Smooth muscle cell (in vitro differentiated cells): ENCODE measurements at regions not wholly inside any gene's neighbourhood (a gene's known extent, or its start where the extent isn't known, plus 50 kb on each side); places are given as distances from the start of the nearest gene placed in this dataset.

Source experiments
- DNase-seq: peaks from one replicate; lab custom pipeline; 2025; ENCODE audit not compliant: unreplicated experiment; lab: John Stamatoyannopoulos, UW
- H2AFZ ChIP-seq: fragments of 200-600 bp; sonication (generic); 2 replicates; pipeline ENCODE4 v1.6.0; 2016; ENCODE audit warnings: antibody characterized with exemption, low read depth, mild to moderate bottlenecking
- H3F3A ChIP-seq: fragments of 200-600 bp; sonication (generic); 2 replicates; pipeline ENCODE4 v1.6.0; 2017; ENCODE audit warnings: antibody characterized with exemption, low read depth
- H3K27ac ChIP-seq: fragments of 200-600 bp; sonication (generic); 2 replicates; pipeline ENCODE4 v1.5.1; 2016; ENCODE audit warnings: low read depth, mild to moderate bottlenecking
- H3K27me3 ChIP-seq: fragments of 200-600 bp; sonication (generic); 2 replicates; pipeline ENCODE4 v1.6.1; 2016; ENCODE audit warnings: low read depth, mild to moderate bottlenecking
- H3K36me3 ChIP-seq: fragments of 200-600 bp; sonication (generic); 2 replicates; pipeline ENCODE4 v1.5.1; 2016; ENCODE audit warnings: low read depth
- H3K4me1 ChIP-seq: fragments of 200-600 bp; sonication (generic); 2 replicates; pipeline ENCODE4 v1.5.1; 2016; ENCODE audit warnings: low read depth
- H3K4me2 ChIP-seq: fragments of 200-600 bp; sonication (generic); 2 replicates; pipeline ENCODE4 v1.6.0; 2016; ENCODE audit warnings: mild to moderate bottlenecking
- H3K4me3 ChIP-seq: fragments of 200-600 bp; sonication (generic); 2 replicates; pipeline ENCODE4 v1.5.1; 2016; ENCODE audit warnings: mild to moderate bottlenecking
- H3K79me2 ChIP-seq: fragments of 200-600 bp; sonication (generic); 2 replicates; pipeline ENCODE4 v1.6.0; 2016; ENCODE audit warnings: low read depth, mild to moderate bottlenecking
- H3K9ac ChIP-seq: fragments of 200-600 bp; sonication (generic); 2 replicates; pipeline ENCODE4 v1.6.0; 2016; ENCODE audit warnings: low read depth
- H3K9me3 ChIP-seq: fragments of 200-600 bp; sonication (generic); replicated peaks from 2 replicates; pipeline ENCODE4 v1.5.1; 2016; ENCODE audit warnings: low read depth
- H4K20me1 ChIP-seq: fragments of 200-600 bp; sonication (generic); 2 replicates; pipeline ENCODE4 v1.6.0; 2016; ENCODE audit warnings: low read depth
- WGBS: methylation state at CpG from one replicate; pipeline ENCODE4 v1.1.7; 2016; ENCODE audit warnings: low lambda C conversion rate; 5-methylcytosine and 5-hydroxymethylcytosine counted together
- TF ChIP-seq, protein P1 (sequence below): fragments of 200-600 bp; sonication (generic); IDR thresholded peaks from 2 replicates; pipeline ENCODE4 v1.5.1; 2017; ENCODE audit warnings: borderline replicate concordance, mild to moderate bottlenecking, antibody characterized with exemption; ENCODE audit not compliant: insufficient read depth, poor library complexity, severe bottlenecking

DNA sequence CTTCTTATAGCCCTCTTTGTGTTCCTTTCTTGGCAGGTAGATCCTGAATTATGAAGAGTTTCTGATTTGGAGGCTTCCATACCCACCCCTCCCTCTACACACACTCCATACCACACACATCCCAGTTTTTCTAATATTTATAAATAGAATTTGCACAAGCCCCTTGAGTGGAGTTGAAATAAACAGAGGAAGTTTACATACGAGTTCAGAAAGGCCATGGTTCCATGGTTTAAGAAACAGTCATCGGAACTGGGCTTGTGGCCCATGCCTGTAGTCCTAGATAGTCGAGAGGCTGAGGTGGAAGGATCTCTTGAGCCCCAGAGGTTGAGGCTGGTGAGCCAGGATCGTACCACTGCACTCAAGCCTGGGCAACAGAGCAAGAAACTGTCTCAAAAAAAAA is 62.7 kb upstream of the TANC1 start:
- whole genome bisulfite sequencing = 77% methylated on average over 4 of the region's 4 CpGs
- H3K9ac ChIP-seq = no peak overlapping the region
- H3K27ac ChIP-seq = no peak overlapping the region
- no peaks in the 10 kb centered on the region for H3K9me3 ChIP-seq
- H3F3A ChIP-seq = no peaks in the 10 kb centered on the region
- H2AFZ ChIP-seq = no peak overlapping the region
- H3K4me2 ChIP-seq = no peak overlapping the region
- TF ChIP-seq, protein P1, sequence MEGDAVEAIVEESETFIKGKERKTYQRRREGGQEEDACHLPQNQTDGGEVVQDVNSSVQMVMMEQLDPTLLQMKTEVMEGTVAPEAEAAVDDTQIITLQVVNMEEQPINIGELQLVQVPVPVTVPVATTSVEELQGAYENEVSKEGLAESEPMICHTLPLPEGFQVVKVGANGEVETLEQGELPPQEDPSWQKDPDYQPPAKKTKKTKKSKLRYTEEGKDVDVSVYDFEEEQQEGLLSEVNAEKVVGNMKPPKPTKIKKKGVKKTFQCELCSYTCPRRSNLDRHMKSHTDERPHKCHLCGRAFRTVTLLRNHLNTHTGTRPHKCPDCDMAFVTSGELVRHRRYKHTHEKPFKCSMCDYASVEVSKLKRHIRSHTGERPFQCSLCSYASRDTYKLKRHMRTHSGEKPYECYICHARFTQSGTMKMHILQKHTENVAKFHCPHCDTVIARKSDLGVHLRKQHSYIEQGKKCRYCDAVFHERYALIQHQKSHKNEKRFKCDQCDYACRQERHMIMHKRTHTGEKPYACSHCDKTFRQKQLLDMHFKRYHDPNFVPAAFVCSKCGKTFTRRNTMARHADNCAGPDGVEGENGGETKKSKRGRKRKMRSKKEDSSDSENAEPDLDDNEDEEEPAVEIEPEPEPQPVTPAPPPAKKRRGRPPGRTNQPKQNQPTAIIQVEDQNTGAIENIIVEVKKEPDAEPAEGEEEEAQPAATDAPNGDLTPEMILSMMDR = no peak
- H3K79me2 ChIP-seq = no peaks in the 10 kb centered on the region
- DNase-seq = no peak
- no peaks in the 10 kb centered on the region for H3K36me3 ChIP-seq
- H3K4me3 ChIP-seq = no peak overlapping the region
- H4K20me1 ChIP-seq = no peaks in the 10 kb centered on the region
- peaks cover 7% of the 10 kb centered on the region for H3K4me1 ChIP-seq
- no peaks in the 10 kb centered on the region for H3K27me3 ChIP-seq

DNA sequence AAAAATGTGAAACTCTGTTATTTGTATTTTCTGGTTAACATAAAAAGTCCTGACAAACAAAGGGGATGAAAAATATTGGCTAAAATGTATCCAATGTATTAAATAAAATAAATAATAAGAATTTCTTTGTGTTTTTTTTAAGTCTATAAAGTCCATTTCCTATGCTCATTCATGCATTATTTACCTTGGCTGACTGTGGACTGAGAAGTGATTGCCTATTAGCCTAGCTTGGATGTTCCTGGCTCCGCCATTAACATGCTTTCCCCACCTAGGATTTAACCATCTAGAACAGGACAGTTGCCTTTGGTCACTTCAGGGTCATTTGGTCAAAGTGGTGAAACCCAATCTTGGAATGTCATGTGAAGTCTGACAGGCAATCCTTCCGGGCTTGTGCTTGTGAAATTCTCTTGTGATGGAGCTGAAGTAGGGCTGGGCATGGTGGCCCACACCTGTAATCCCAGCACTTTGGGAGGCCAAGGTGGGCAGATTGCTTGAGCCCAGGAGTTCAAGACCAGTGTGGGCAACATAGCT is 60.4 kb upstream of the TANC1 start:
- H3K27ac ChIP-seq = no peak overlapping the region
- no peaks in the 10 kb centered on the region for H3K9me3 ChIP-seq
- WGBS = 89% methylated on average over 2 of the region's 2 CpGs
- H2AFZ ChIP-seq = no peak overlapping the region
- no peaks in the 10 kb centered on the region for H3F3A ChIP-seq
- no peaks in the 10 kb centered on the region for H3K79me2 ChIP-seq
- DNase-seq = no peak
- H4K20me1 ChIP-seq = no peaks in the 10 kb centered on the region
- TF ChIP-seq, protein P1 = no peak
- no peaks in the 10 kb centered on the region for H3K36me3 ChIP-seq
- no peak overlapping the region for H3K4me3 ChIP-seq
- no peak overlapping the region for H3K4me2 ChIP-seq
- H3K27me3 ChIP-seq = no peaks in the 10 kb centered on the region
- peaks cover 7% of the 10 kb centered on the region for H3K4me1 ChIP-seq
- H3K9ac ChIP-seq = no peak overlapping the region

GRCh38 chr2:158912112-158912511 is 56.3 kb upstream of the TANC1 start:
- no peak overlapping the region for H2AFZ ChIP-seq
- H3K9me3 ChIP-seq = no peaks in the 10 kb centered on the region
- no peak overlapping the region for H3K9ac ChIP-seq
- TF ChIP-seq, protein P1 = no peak
- H3K79me2 ChIP-seq = no peaks in the 10 kb centered on the region
- no peak overlapping the region for H3K27ac ChIP-seq
- H3K36me3 ChIP-seq = no peaks in the 10 kb centered on the region
- H3K4me3 ChIP-seq = no peak overlapping the region
- no peaks in the 10 kb centered on the region for H3F3A ChIP-seq
- H4K20me1 ChIP-seq = no peaks in the 10 kb centered on the region
- no peaks in the 10 kb centered on the region for H3K27me3 ChIP-seq
- no peak overlapping the region for H3K4me2 ChIP-seq
- WGBS = 62% methylated on average over 4 of the region's 4 CpGs
- H3K4me1 ChIP-seq = no peaks in the 10 kb centered on the region
- no peak for DNase-seq

- DNase-seq = no peak
- no peak overlapping the region for H3K9ac ChIP-seq
- TF ChIP-seq, protein P1 = no peak
- H3K27ac ChIP-seq = no peak overlapping the region
- H3K4me1 ChIP-seq = no peaks in the 10 kb centered on the region
- H3K4me3 ChIP-seq = no peak overlapping the region
- no peaks in the 10 kb centered on the region for H3K79me2 ChIP-seq
- H3K4me2 ChIP-seq = no peak overlapping the region
- no peaks in the 10 kb centered on the region for H3K9me3 ChIP-seq
- H4K20me1 ChIP-seq = no peaks in the 10 kb centered on the region
- H3K36me3 ChIP-seq = no peaks in the 10 kb centered on the region
- no peaks in the 10 kb centered on the region for H3F3A ChIP-seq
- H2AFZ ChIP-seq = no peak overlapping the region
- no peaks in the 10 kb centered on the region for H3K27me3 ChIP-seq
- whole genome bisulfite sequencing = 86% methylated on average over 1 of the region's 1 CpG
These were observed 55.7 kb upstream of the TANC1 start for GRCh38 chr2:158912765-158913164.
